ENCODE measurements at regions not wholly inside any gene's neighbourhood (a gene's known extent, or its start where the extent isn't known, plus 50 kb on each side); places are given as distances from the start of the nearest gene placed in this dataset.
"Not testable (repeated sequence)": the region's sequence is repeated elsewhere in the genome, so short reads cannot be mapped to it uniquely, and the experiment has no call there.

DNA sequence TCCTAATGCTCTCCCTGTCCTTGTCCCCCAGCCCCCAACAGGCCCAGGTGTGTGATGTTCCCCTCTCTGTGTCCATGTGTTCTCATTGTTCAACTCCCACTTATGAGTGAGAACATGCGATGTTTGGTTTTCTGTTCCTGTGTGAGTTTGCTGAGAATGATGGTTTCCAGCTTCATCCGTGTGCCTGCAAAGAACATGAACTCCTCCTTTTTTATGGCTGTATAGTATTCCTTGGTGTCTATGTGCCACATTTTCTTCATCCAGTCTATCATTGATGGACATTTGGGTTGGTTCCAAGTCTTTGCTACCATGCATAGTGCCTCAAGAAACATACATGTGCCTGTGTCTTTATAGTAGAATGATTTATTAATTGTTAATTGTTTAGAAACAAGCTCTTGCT is 249.1 kb downstream of the ASMT start:
- not testable (repeated sequence) for H3K36me3 Mint-ChIP-seq (ENCODE audit: insufficient read depth); H3K4me3 Mint-ChIP-seq

DNA sequence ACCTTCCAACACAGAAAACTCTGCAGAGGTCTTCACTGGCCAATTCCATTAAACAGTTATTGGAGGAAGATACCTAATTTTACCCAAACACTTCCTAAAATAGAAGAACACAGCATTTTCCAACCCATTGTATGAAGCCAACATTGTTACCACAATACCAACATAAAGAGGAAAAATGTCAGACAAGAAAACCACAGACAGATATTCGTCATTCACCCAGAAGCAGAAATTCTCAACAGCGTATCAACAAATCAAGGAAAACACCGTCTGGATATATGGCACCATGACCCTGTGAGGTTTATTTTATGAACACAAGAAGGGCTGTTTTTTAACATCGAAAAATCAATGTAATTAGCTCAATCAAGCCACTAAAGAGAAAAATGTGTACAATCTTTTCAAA is 255.6 kb downstream of the ASMT start:
- peaks cover 2% of the 10 kb centered on the region for H3K36me3 Mint-ChIP-seq (ENCODE audit: insufficient read depth)
- no peaks in the 10 kb centered on the region for H3K4me1 Mint-ChIP-seq
- peaks cover under 1% of the 10 kb centered on the region for H3K9me3 Mint-ChIP-seq
- no peak for DNase-seq (ENCODE audit: low spot score in 2 of 2)
- no peak overlapping the region for H3K27ac Mint-ChIP-seq (ENCODE audit: low read depth)
- no peak for ATAC-seq (replicated peaks; ENCODE audit: extremely low read depth, poor library complexity, severe bottlenecking)
- H3K4me3 Mint-ChIP-seq: no peak overlapping the region
- peaks cover 2% of the 10 kb centered on the region for H3K27me3 Mint-ChIP-seq

More for the DNA sequence above, 249.1 kb downstream of the ASMT start:
- peaks cover 48% of the 10 kb centered on the region for H3K27me3 Mint-ChIP-seq
- not testable (repeated sequence) for H3K4me1 Mint-ChIP-seq; DNase-seq (ENCODE audit: low spot score in 2 of 2); ATAC-seq (replicated peaks; ENCODE audit: extremely low read depth, poor library complexity, severe bottlenecking); H3K27ac Mint-ChIP-seq (ENCODE audit: low read depth); H3K9me3 Mint-ChIP-seq

DNA sequence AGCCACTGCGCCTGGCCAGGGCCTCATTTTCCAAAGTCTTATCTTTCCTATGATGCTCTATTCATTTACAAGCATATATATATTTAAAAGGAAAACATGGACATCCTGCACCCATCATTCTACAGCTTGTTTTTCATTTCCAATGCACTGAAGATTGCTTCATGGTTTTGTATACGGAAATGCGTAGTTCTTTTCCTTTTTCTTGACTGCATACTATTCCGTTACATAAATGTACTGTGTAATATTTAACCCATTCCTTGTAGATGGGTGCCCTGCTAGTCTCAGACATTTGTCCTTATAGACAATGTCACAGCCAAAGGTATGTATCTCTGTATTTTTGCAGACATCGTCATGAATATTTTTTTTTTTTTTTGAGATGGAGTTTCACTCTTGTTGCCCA is 257.0 kb downstream of the ASMT start:
- DNase-seq (ENCODE audit: low spot score in 2 of 2) (no peak), ATAC-seq (replicated peaks; ENCODE audit: extremely low read depth, poor library complexity, severe bottlenecking) (no peak)
- Mint-ChIP-seq H3K4me1 (no peaks in the 10 kb centered on the region), H3K36me3 (ENCODE audit: insufficient read depth) (peaks cover 2% of the 10 kb centered on the region), H3K27ac (ENCODE audit: low read depth) (no peak overlapping the region), H3K27me3 (peaks cover 9% of the 10 kb centered on the region), H3K9me3 (peaks cover 5% of the 10 kb centered on the region), H3K4me3 (no peak overlapping the region)

DNA sequence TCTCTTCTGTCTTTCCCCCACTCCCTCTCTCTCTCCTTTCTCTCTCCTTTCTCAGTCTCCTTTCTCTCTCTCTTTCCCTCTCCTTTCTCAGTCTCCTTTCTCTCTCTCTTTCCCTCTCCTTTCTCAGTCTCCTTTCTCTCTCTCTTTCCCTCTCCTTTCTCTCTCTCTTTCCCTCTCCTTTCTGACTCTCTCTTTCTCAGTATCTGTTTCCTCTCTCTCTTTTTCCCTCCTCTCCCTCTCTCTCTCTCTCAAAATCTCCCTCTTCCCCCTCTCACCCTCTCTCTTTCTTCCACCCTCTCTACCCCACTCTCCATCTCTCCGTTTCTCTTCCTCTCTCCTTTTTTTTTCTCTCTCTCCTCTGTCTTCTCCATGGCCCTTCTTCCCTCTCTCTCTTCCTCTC is 258.8 kb downstream of the ASMT start:
- no peak overlapping the region for H3K27ac Mint-ChIP-seq (ENCODE audit: low read depth)
- DNase-seq (ENCODE audit: low spot score in 2 of 2) (no peak), ATAC-seq (replicated peaks; ENCODE audit: extremely low read depth, poor library complexity, severe bottlenecking) (no peak)
- peaks cover 18% of the 10 kb centered on the region for H3K27me3 Mint-ChIP-seq
- H3K36me3 Mint-ChIP-seq (ENCODE audit: insufficient read depth): peaks cover 2% of the 10 kb centered on the region
- H3K4me1 Mint-ChIP-seq: no peaks in the 10 kb centered on the region
- H3K4me3 Mint-ChIP-seq: no peak overlapping the region
- peaks cover 16% of the 10 kb centered on the region for H3K9me3 Mint-ChIP-seq

DNA sequence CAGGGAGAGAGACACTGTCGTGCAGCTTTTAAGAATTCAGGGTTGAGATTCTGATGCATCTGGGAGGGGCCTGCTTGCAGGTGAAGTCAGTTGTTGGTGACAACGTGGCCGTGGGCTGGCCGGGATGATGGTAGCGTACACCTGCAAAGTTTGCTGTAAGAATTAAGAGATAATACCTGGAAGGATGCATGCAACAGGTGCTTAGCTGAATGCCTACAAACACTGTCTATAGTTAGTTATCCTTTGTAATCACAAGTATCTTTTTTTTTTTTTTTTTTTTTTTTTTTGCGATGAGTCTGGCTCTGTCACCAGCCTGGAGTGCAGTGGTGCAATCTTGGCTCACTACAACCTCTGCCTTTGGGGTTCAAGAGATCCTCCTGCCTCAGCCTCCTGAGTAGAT is 259.6 kb downstream of the ASMT start:
- peaks cover 18% of the 10 kb centered on the region for H3K27me3 Mint-ChIP-seq
- no peak overlapping the region for H3K27ac Mint-ChIP-seq (ENCODE audit: low read depth)
- no peak for DNase-seq (ENCODE audit: low spot score in 2 of 2)
- H3K36me3 Mint-ChIP-seq (ENCODE audit: insufficient read depth): peaks cover 1% of the 10 kb centered on the region
- ATAC-seq (replicated peaks; ENCODE audit: extremely low read depth, poor library complexity, severe bottlenecking): no peak
- no peak overlapping the region for H3K4me3 Mint-ChIP-seq
- H3K9me3 Mint-ChIP-seq: peaks cover 21% of the 10 kb centered on the region
- no peaks in the 10 kb centered on the region for H3K4me1 Mint-ChIP-seq

DNA sequence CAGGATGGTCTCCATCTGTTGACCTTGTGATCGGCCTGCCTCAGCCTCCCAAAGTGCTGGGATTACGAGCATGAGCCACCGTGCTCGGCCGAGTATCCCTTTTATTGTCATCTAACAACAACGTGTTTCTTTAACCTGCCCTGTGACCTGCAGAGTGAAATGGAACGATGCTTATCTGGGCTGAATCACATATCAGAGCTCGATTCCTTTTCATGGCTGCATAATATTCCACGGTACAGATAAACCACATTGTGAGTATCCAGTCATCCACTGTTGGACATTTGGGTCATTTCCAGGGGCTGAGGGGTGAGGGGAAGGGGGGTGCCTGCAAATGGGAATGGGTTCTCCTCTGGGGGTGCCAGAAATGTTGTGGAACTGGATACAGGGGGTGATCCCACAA is 260.0 kb downstream of the ASMT start:
- ATAC-seq (replicated peaks; ENCODE audit: extremely low read depth, poor library complexity, severe bottlenecking): no peak
- Mint-ChIP-seq H3K27ac (ENCODE audit: low read depth) (no peak overlapping the region), H3K9me3 (peaks cover 21% of the 10 kb centered on the region)

DNA sequence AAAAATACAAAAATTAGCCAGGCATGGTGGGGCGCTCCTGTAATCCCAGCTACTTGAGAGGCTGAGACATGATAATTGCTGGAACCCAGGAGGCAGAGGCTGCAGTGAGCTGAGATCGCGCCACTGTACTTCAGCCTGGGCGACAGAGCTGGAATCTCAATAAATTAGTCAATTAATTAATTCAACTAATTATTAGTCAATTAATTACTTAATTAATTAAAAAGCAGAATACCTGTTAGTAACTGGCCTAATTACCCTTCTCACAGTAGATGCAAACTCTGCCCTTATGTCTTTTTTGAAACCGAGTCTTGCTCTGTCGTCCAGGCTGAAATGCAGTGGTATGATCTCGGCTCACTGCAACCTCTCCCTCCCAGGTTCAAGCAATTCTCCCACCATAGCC is 261.2 kb downstream of the ASMT start:
- no peak for ATAC-seq (replicated peaks; ENCODE audit: extremely low read depth, poor library complexity, severe bottlenecking)
- H3K27me3 Mint-ChIP-seq: peaks cover 24% of the 10 kb centered on the region

More for the DNA sequence above, 260.0 kb downstream of the ASMT start:
- Mint-ChIP-seq H3K4me3 (no peak overlapping the region), H3K36me3 (ENCODE audit: insufficient read depth) (peaks cover 1% of the 10 kb centered on the region), H3K4me1 (no peaks in the 10 kb centered on the region), H3K27me3 (peaks cover 18% of the 10 kb centered on the region)
- no peak for DNase-seq (ENCODE audit: low spot score in 2 of 2)

DNA sequence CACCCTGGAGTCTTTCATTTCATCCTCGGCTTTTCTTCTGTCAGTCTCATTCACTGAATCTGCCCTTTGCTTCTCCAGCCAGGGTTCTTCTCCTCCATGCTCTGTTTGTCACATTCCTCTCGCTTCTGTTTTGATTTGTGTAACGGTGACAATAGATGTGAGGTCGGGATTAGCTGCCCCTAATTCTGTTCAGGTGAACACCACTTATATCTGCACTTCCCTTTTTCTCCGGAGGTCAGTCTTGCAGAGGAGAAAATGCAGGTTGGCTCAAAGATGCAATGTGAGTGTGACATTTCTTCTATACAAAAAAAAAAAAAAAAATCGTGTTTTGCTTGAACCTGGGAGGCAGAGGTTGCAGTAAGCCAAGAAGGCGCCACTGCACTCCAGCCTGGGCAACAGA is 262.9 kb downstream of the ASMT start:
- Mint-ChIP-seq H3K27me3 (peaks cover 24% of the 10 kb centered on the region), H3K4me3 (no peak overlapping the region), H3K27ac (ENCODE audit: low read depth) (no peak overlapping the region), H3K4me1 (no peaks in the 10 kb centered on the region), H3K36me3 (ENCODE audit: insufficient read depth) (peaks cover 1% of the 10 kb centered on the region), H3K9me3 (peaks cover 31% of the 10 kb centered on the region)
- ATAC-seq (replicated peaks; ENCODE audit: extremely low read depth, poor library complexity, severe bottlenecking): no peak
- no peak for DNase-seq (ENCODE audit: low spot score in 2 of 2)

More for the DNA sequence above, 261.2 kb downstream of the ASMT start:
- peaks cover 29% of the 10 kb centered on the region for H3K9me3 Mint-ChIP-seq
- H3K27ac Mint-ChIP-seq (ENCODE audit: low read depth): no peak overlapping the region
- no peak overlapping the region for H3K4me3 Mint-ChIP-seq
- peaks cover 1% of the 10 kb centered on the region for H3K36me3 Mint-ChIP-seq (ENCODE audit: insufficient read depth)
- no peaks in the 10 kb centered on the region for H3K4me1 Mint-ChIP-seq
- DNase-seq (ENCODE audit: low spot score in 2 of 2): no peak

DNA sequence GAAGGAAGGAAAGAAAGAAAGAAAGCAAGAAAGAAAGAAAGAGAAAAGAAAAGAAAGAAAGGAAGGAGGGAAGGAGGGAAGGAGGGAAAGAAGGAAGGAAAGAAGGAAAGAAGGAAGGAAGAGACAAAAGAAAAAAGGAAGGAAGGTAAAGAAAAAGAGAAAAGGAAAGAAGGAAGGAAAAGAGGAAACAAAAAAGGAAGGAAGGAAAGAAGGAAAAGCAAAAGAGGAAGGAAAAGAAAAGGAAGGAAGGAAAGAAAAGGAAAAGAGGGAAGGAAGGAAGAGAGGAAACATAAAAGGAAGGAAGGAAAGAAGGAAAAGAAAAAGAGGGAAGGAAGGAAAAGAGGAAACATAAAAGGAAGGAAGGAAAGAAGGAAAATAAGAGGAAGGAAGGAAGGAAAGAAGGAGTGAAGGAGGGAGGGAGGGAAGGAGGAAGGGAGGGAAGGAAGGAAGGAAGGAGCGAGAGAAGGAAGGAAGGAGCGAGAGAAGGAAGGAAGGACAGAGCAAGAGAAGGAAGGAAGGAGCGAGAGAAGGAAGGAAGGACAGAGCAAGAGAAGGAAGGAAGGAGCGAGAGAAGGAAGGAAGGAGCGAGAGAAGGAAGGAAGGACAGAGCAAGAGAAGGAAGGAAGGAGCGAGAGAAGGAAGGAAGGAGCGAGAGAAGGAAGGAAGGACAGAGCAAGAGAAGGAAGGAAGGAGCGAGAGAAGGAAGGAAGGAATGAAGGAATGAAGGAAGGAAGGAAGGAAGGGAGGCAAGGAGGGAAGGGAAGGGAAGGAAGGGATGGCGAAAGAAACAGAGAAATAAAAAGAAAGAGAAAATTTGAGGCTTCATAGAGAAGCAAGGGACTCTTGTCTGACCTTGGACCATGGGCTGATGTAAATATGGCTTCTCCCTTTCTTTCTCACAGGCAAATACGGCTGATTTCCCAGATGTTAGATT is 266.3 kb downstream of the ASMT start:
- H3K9me3 Mint-ChIP-seq: peaks cover 34% of the 10 kb centered on the region
- H3K36me3 Mint-ChIP-seq (ENCODE audit: insufficient read depth); H3K4me1 Mint-ChIP-seq; DNase-seq (ENCODE audit: low spot score in 2 of 2); H3K27ac Mint-ChIP-seq (ENCODE audit: low read depth); ATAC-seq (replicated peaks; ENCODE audit: extremely low read depth, poor library complexity, severe bottlenecking); H3K4me3 Mint-ChIP-seq: not testable (repeated sequence)
- peaks cover 37% of the 10 kb centered on the region for H3K27me3 Mint-ChIP-seq

DNA sequence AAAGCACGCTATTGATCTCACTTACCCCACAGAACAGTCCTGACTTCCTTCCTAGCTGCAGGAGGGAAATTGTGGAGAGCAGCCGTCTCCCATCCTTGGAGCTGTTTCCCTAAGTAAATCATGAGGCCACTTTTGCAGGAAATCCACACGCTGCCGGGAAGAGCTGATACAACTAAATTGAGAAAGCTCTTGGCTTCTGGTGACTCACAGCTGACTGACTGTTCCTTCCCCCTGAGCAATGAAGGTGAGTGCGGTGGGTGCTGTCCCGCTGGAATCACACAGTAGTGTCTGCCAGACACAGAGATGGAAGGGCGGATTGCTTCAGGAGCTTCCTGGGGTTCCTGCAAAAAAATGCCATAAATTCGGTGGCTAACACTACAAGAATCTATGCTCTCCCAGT is 268.9 kb downstream of the ASMT start:
- no peaks in the 10 kb centered on the region for H3K36me3 Mint-ChIP-seq (ENCODE audit: insufficient read depth)
- ATAC-seq (replicated peaks; ENCODE audit: extremely low read depth, poor library complexity, severe bottlenecking): no peak
- H3K9me3 Mint-ChIP-seq: peaks cover 23% of the 10 kb centered on the region
- H3K27me3 Mint-ChIP-seq: peaks cover 34% of the 10 kb centered on the region
- no peak overlapping the region for H3K4me3 Mint-ChIP-seq
- no peaks in the 10 kb centered on the region for H3K4me1 Mint-ChIP-seq
- H3K27ac Mint-ChIP-seq (ENCODE audit: low read depth): no peak overlapping the region
- no peak for DNase-seq (ENCODE audit: low spot score in 2 of 2)

DNA sequence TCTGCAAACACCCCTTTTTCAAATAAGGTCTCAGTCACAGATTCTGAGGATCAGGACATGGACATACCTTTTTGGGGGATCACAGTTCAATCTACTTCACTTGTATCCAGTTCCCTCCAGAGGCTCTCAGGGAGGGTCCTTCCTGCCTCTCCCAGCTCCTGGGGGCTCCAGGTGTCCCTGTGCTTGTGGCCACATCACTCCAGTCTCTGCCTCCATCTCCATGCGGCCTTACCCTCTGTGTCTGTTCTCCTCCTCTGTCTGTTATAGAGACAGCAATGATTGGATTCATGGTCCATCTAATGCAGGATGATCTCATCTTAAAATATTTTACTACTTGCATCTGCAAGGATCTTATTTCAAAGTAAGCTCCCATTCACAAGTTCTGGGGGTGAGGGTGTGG is 269.6 kb downstream of the ASMT start:
- DNase-seq (ENCODE audit: low spot score in 2 of 2) (no peak), ATAC-seq (replicated peaks; ENCODE audit: extremely low read depth, poor library complexity, severe bottlenecking) (no peak)
- H3K27me3 Mint-ChIP-seq: peaks cover 39% of the 10 kb centered on the region
- H3K36me3 Mint-ChIP-seq (ENCODE audit: insufficient read depth): no peaks in the 10 kb centered on the region
- H3K27ac Mint-ChIP-seq (ENCODE audit: low read depth): no peak overlapping the region
- H3K4me1 Mint-ChIP-seq: no peaks in the 10 kb centered on the region
- H3K4me3 Mint-ChIP-seq: no peak overlapping the region
- H3K9me3 Mint-ChIP-seq: peaks cover 18% of the 10 kb centered on the region

DNA sequence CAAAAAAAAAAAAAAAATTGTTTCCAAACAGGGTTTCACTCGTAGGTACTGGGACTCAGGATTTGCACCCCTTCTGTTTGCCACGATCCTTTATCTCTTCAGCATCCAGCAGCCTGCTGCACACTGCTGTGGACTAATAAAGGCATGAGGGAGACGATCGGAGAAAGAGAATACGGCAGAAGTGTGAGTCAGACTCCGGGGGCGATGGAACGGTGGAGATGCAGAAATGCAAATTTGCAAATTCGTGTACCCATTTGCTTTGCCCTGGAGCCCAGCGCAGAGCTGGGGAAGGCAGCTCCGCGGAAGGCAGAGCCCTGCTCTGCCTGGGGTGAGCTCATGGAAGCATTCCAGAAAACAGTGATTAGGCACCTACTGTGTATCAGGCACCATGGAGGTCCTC is 270.3 kb downstream of the ASMT start:
- H3K27ac Mint-ChIP-seq (ENCODE audit: low read depth): no peak overlapping the region
- ATAC-seq (replicated peaks; ENCODE audit: extremely low read depth, poor library complexity, severe bottlenecking) (no peak), DNase-seq (ENCODE audit: low spot score in 2 of 2) (no peak)
- no peak overlapping the region for H3K4me3 Mint-ChIP-seq
- H3K4me1 Mint-ChIP-seq: no peaks in the 10 kb centered on the region
- H3K9me3 Mint-ChIP-seq: peaks cover 18% of the 10 kb centered on the region
- no peaks in the 10 kb centered on the region for H3K36me3 Mint-ChIP-seq (ENCODE audit: insufficient read depth)
- peaks cover 39% of the 10 kb centered on the region for H3K27me3 Mint-ChIP-seq

DNA sequence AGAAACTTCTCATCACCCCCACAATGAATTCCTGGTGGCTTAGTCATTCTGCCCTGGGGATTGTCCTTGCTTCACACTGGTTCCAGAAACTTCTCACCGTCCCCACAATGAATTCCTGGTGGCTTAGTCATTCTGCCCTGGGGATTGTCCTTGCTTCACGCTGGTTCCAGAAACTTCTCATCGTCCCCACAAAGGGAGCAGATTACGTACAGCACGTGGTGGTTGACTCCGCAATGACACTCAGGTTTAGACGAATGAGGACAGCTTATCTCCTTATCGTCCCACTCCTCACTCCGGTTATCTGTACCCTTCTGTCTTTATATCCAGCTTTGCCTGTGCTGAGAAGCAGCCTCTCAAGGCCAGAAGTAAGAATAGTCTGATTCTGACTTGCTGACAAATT is 273.4 kb downstream of the ASMT start:
- not testable (repeated sequence) for H3K9me3 Mint-ChIP-seq; H3K36me3 Mint-ChIP-seq (ENCODE audit: insufficient read depth); H3K4me3 Mint-ChIP-seq; H3K27ac Mint-ChIP-seq (ENCODE audit: low read depth); ATAC-seq (replicated peaks; ENCODE audit: extremely low read depth, poor library complexity, severe bottlenecking); DNase-seq (ENCODE audit: low spot score in 2 of 2); H3K4me1 Mint-ChIP-seq
- peaks cover 32% of the 10 kb centered on the region for H3K27me3 Mint-ChIP-seq

Data from central memory CD8-positive, alpha-beta T cell (primary cell).